Eye (tissue), 1 donor: ENCODE measurements at regions not wholly inside any gene's neighbourhood (a gene's known extent, or its start where the extent isn't known, plus 50 kb on each side); places are given as distances from the start of the nearest gene placed in this dataset.
A peak's percentile ranks its signal among the peaks of the same experiment; 100 is the strongest.
"Not testable (repeated sequence)": the region's sequence is repeated elsewhere in the genome, so short reads cannot be mapped to it uniquely, and the experiment has no call there.

Source experiments
- DNase-seq: peaks from one replicate; pipeline ENCODE4 v3.0.0-alpha.2; 2015

DNA sequence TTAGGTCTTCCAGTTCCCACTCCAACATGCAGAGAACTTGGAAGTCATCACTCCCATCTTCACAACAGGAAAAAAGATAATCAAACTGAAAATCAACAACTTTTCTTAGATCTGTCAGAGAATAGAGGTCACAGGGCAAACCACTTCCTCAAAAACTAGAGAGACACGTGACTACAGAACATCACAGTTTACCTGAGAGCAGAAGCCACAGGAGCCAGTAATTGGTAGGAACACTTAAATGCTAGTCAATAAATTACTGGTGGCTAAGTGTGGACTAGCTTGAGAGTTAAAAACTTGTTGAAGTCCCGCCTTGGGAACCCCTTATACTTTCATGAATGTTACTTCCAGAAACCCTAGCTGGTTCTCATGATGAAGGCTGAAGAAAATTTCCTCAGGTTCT lies 81.1 kb downstream of the THSD1 start:
- not testable (repeated sequence) for DNase-seq

DNA sequence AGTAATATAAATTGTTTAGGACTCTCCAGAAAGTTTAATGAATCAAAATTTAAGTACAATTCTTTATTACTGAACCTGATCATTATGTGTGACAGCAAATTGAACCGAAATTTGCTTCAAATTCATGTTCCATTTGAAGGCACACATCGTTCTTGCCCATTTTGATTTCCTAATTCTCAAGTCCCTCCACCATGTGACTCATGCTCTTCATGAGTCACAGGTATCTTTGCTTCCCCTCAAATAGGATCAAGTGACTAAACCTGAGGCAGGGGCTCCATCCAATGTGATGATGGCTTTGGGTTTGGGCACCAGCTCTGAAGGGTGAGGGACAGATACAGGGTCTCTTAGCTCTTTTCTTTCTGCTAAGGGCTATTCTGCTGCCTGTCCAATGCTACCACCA lies 86.1 kb downstream of the THSD1 start:
- no peak for DNase-seq

- not testable (repeated sequence) for DNase-seq
Observed at GRCh38 chr13:52309833-52310232, 96.1 kb downstream of the THSD1 start.

DNA sequence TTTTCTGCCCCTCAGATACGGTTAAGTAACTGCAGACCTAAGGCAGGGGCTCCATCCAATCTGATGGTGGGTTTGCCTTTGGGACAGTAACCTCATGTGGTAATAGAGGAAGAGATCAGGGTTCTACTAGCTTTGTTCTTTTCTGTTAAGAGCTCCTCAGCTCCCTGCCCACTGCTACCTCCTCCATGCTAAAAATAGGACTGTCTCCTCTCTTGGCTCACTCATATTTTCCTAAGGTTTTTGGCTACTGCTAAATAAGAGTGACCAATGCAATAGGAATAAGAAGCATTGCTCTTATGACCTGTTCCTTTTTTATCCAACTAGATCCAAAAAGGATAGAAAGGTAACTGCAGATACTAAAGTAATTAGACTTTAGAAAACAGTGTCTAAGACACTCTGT lies 99.6 kb downstream of the THSD1 start:
- not testable (repeated sequence) for DNase-seq

DNA sequence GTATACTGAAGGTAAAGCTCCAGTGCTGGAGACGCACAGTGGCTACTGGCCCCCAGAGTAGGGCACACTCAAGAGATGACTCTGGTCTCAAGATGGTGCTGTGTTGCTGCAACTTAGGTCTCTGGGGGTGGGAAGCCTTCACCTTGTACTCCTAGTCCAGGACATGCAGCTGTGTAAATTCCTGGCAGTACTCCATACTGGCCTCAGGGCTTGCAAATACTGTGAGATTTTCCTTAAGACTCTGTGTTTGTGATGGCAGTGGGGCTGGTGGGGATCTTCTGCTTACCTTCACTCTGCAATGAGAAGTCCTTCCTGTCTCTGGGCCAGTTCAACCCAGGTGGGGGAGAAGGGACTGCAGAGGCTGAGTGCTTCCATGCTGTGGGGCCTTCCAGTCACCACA lies 102.9 kb downstream of the THSD1 start:
- DNase-seq, result not testable (repeated sequence)

DNA sequence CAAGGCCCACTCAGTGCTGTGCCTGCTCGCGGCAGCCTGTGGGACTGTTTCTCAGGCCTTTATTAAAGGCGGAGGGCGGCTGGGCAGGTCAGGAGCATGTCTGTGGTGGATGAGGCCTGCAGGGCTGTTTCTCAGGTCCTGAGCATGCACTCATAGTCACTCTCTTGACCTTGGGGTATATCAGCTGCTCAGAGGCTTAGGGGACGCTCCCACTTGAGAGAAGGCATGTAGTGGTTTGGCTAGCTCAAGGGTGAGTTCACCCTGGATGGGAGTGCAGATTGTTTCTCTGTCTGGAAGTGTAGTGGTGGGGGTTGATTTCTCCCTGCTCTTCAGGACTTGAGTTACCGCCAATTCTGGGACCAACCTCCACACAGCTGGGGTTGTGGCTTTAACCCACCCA lies 103.3 kb downstream of the THSD1 start:
- DNase-seq, result not testable (repeated sequence)

GRCh38 chr13:52301810-52302400 lies 104.1 kb downstream of the THSD1 start:
- DNase-seq, result not testable (repeated sequence)

DNA sequence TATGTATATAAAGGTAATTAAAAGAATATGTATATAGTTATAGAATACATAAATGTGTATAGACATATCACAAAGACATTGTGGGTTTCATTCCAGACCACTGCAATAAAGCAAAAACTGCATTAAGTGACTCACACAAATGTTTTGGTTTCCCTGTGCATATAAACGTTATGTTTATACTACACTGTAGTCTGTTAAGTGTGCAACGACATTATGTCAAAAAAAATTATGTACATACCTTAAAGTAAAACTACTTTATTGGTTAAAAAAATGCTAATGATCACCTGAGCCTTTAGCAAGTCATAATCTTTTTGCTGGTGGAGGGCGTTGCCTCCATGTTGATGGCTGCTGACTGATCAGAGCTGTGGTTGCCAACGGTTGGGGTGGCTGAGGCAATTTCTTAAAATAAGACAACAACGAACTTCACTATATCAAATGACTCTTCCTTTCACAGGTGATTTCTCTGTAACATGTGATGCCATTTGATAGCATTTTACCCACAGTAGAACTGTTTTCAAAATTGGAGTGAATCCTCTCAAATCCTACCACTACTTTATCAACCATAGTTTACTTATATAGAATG lies 107.8 kb downstream of the THSD1 start:
- DNase-seq, result not testable (repeated sequence)

GRCh38 chr13:52288891-52289290 lies 117.1 kb downstream of the THSD1 start:
- not testable (repeated sequence) for DNase-seq

- DNase-seq, result peak; percentile 1
Observed at GRCh38 chr13:52281387-52281786, 122.0 kb upstream of the NEK3 start.

GRCh38 chr13:52279408-52279807 lies 120.0 kb upstream of the NEK3 start:
- not testable (repeated sequence) for DNase-seq

DNA sequence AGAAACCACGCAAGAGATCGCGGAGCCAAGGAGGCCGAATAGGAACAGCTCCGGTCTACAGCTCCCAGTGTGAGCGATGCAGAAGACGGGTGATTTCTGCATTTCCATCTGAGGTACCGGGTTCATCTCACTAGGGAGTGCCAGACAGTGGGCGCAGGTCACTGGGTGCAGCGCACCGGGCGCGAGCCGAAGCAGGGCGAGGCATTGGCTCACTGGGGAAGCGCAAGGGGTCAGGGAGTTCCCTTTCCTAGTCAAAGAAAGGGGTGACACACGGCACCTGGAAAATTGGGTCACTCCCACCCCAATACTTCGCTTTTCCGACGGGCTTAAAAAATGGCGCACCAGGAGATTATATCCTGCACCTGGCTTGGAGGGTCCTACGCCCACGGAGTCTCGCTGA lies 94.9 kb upstream of the NEK3 start:
- not testable (repeated sequence) for DNase-seq

GRCh38 chr13:52240752-52241151 lies 81.4 kb upstream of the NEK3 start:
- not testable (repeated sequence) for DNase-seq

DNA sequence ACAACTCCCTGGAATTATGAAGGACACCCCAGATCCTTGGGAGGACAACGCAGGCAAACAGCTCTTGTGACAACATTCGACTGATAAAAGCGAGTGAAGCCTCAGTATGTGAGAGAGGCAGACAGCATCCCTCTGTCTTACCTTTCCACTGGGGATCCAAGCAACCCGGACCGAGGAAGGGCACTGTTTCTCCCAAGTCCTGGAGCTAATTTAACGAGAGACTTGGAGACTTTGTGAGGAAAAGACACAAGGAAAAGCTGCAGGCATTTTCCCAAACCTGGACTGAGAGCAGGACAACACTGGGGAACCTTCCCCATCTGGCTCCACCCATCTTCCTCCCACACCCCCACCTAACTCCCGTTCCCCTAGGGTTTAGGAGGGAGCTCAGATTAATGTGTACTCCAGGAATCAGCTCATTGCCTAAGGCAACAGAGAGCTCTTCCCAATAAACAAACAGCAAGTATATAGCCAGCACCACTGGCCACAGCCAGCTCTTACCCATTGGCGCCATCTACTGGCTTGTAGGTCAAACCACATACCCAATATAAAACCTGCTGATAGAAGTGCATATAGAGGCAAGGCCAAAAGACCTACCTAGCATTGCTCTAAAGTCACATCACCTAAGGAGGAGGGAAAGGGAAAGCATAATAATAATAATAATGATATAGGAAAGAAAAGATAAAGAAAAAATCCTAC lies 76.7 kb upstream of the NEK3 start:
- DNase-seq, result peak; percentile 83

DNA sequence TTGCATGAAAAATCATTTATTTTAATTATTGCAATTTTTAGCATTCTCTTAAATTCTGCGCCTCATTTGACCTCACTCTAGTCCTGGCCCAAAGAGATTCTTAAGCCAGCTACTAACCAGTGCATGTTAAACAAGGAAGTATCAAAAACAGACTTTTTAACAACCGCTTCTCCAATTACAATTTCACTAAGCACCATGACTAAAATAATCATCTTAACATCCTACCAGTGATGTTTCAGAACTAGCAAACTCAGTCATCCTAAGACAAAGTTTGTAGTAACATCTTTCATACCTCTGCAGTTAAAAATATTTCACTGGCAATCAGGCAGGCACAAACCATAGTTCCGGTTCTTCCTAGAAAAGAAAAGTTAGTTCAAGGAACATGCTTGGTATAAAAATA lies 75.5 kb upstream of the NEK3 start:
- not testable (repeated sequence) for DNase-seq

DNA sequence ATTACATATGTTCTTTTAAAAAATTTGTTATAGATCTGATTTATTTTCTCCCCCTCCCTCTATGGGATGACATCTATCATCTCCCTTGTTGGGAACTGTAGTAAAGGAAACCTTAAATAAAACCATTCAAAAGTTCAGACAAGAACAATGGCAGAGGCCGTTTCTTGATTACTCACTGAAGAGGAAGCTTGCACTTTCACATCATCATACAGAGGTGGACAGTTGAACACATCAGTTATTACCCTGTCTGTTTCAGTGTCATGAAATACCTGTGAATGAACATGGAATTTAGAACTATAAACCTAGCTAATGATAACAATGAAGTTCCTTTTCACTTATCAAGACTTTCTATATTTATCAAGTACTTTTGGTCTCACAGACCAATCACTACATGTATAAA lies 63.7 kb upstream of the NEK3 start:
- DNase-seq, result not testable (repeated sequence)

- DNase-seq, result not testable (repeated sequence)
Observed at GRCh38 chr13:52213920-52214319, 54.5 kb upstream of the NEK3 start.

GRCh38 chr13:52212886-52213285 lies 53.5 kb upstream of the NEK3 start:
- not testable (repeated sequence) for DNase-seq

DNA sequence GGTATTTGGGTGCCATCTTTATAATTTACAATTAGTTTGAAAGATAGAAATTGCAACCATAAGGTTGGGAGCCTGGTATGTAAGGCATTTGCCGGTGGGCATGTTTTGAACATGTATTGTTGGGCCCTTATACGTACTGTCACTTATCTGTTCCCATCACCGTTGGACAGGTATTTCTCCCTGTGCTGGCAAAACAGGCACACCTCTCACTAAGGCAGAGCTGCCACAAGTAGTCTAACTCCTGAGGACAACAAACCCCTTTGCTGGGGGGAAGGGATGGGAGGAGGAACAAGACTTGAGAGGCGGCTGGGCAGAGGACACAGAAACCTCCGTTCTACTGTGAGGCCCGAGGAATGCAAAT lies 52.0 kb upstream of the NEK3 start:
- not testable (repeated sequence) for DNase-seq

DNA sequence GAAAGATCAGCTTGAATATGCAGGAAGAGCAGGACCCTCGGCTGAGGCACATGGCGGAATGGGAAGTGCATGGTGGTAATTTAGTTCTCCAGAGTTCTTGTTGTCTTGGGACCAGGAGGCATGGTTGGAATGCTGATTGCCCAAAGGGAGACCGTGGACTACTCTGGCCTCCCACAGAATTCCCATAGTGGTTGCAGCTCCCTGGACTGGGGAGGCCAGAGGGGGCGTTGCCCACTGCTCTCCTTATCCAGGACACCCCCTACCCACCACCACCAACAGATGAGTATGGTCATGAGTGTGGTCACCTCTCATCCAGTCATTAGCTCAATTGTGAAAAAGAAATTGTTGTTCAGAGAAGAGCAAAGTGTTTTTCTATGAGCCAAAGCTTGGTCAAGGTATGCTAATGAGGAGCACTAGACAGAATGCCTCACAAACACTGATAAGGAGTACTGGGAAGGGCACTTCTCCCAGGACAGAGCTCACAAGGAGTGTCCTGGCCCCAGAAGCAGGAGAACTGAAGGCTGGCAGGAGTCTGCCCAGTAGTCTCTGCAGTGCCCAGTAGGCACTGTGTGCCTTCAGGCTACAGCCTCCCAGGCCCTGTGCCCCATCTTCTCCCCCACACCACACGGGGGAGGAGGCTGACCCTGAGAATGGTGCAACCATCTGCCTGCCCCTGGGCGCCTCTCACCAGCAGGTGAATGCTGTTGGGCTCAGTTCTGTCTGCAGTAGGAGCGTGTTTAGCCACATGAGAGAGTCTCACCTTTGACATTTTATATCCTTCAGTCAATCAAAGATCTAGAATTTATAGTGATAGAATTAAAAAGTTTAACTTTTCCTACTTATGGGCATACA lies 51.4 kb upstream of the NEK3 start:
- DNase-seq, result not testable (repeated sequence)
